ENCODE measurements at regions not wholly inside any gene's neighbourhood (a gene's known extent, or its start where the extent isn't known, plus 50 kb on each side); places are given as distances from the start of the nearest gene placed in this dataset.

GRCh38 chr18:6575908-6576307 lies 153.6 kb upstream of the ARHGAP28 start:
- H3K9ac ChIP-seq (ENCODE audit: low read length): no peak overlapping the region
- TF ChIP-seq EZH2 (IDR thresholded peaks at IDR 0.05) (no peak), CTCF (IDR thresholded peaks at IDR 0.05 in 2 of 3, conservative IDR thresholded peaks at IDR 0.05 in 1 of 3; ENCODE audit: borderline replicate concordance in 1 of 3, insufficient read depth in 1 of 3, low read depth in 2 of 3, low read length in 2 of 3) (no peak), CEBPB (IDR thresholded peaks at IDR 0.05; ENCODE audit: low read depth) (no peak), EZH2phosphoT487 (IDR thresholded peaks at IDR 0.05; ENCODE audit: borderline replicate concordance) (no peak), POLR2AphosphoS5 (IDR thresholded peaks at IDR 0.05; ENCODE audit: low read depth, low read length) (no peak), POLR2A (IDR thresholded peaks at IDR 0.05; ENCODE audit: borderline replicate concordance, extremely low read depth, insufficient read depth, insufficient read length) (no peak), FOSL1 (IDR thresholded peaks at IDR 0.05; ENCODE audit: low read depth) (no peak)
- no peaks in the 10 kb centered on the region for H3K9me2 ChIP-seq (ENCODE audit: insufficient read depth)
- H3K79me2 ChIP-seq (ENCODE audit: insufficient read depth, low read length): no peaks in the 10 kb centered on the region
- H4K20me1 ChIP-seq (ENCODE audit: insufficient read depth): no peaks in the 10 kb centered on the region
- H3K9me3 ChIP-seq (ENCODE audit: control insufficient read depth in 1 of 2, insufficient read depth in 1 of 2, low read depth in 1 of 2, low read length in 2 of 2): peaks cover 8 to 19% of the 10 kb centered on the region in 2 experiments; a peak in 2 of 4 replicates
- no peak for DNase-seq (ENCODE audit: low read depth, low spot score)
- H3K27ac ChIP-seq (ENCODE audit: low read depth, low read length): no peak overlapping the region
- no peaks in the 10 kb centered on the region for H3K4me1 ChIP-seq (ENCODE audit: control insufficient read depth in 1 of 2, insufficient read depth in 2 of 2, low read length in 2 of 2)
- ChIA-PET CTCF (no interaction called here), RAD21 (ENCODE audit: low non-redundant PET in 1 of 2, low total read pairs in 2 of 2, uncharacterized antibody in 2 of 2, unreplicated experiment in 2 of 2) (no interaction called here), POLR2A (no interaction called here)
- H3K4me2 ChIP-seq (ENCODE audit: low read length): no peak overlapping the region
- no peak for ATAC-seq
- H3K4me3 ChIP-seq (replicated peaks in 1 of 2; ENCODE audit: low read depth in 1 of 2, low read length in 2 of 2): no peak overlapping the region
- no peaks in the 10 kb centered on the region for H3K36me3 ChIP-seq (ENCODE audit: control insufficient read depth in 1 of 2, insufficient read depth in 2 of 2, low read length in 2 of 2)
- no peak overlapping the region for H2AFZ ChIP-seq (ENCODE audit: low read depth, low read length, poor library complexity, severe bottlenecking)
- intact Hi-C loops (cut with micrococcal nuclease): no loop called here
- H3K27me3 ChIP-seq (ENCODE audit: insufficient read depth, low read length): no peaks in the 10 kb centered on the region
- no TSS peak for BruUV-seq (replicated peaks)

GRCh38 chr18:6576718-6577375 lies 152.7 kb upstream of the ARHGAP28 start:
- Histone ChIP-seq H4K20me1 (ENCODE audit: insufficient read depth) (no peaks in the 10 kb centered on the region), H3K27me3 (ENCODE audit: insufficient read depth, low read length) (no peaks in the 10 kb centered on the region), H3K79me2 (ENCODE audit: insufficient read depth, low read length) (no peaks in the 10 kb centered on the region), H3K4me1 (ENCODE audit: control insufficient read depth in 1 of 2, insufficient read depth in 2 of 2, low read length in 2 of 2) (no peaks in the 10 kb centered on the region), H3K9ac (ENCODE audit: low read length) (no peak overlapping the region), H3K36me3 (ENCODE audit: control insufficient read depth in 1 of 2, insufficient read depth in 2 of 2, low read length in 2 of 2) (no peaks in the 10 kb centered on the region), H3K27ac (ENCODE audit: low read depth, low read length) (no peak overlapping the region), H3K4me3 (replicated peaks in 1 of 2; ENCODE audit: low read depth in 1 of 2, low read length in 2 of 2) (no peak overlapping the region), H3K4me2 (ENCODE audit: low read length) (no peak overlapping the region), H2AFZ (ENCODE audit: low read depth, low read length, poor library complexity, severe bottlenecking) (no peak overlapping the region), H3K9me3 (ENCODE audit: control insufficient read depth in 1 of 2, insufficient read depth in 1 of 2, low read depth in 1 of 2, low read length in 2 of 2) (peaks cover 9 to 20% of the 10 kb centered on the region in 2 experiments; a peak in 2 of 4 replicates), H3K9me2 (ENCODE audit: insufficient read depth) (no peaks in the 10 kb centered on the region)
- intact Hi-C loops (cut with micrococcal nuclease): no loop called here
- DNase-seq (ENCODE audit: low read depth, low spot score): no peak
- BruUV-seq (replicated peaks): no TSS peak
- ChIA-PET POLR2A (no interaction called here), RAD21 (ENCODE audit: low non-redundant PET in 1 of 2, low total read pairs in 2 of 2, uncharacterized antibody in 2 of 2, unreplicated experiment in 2 of 2) (no interaction called here), CTCF (no interaction called here)
- ATAC-seq: no peak
- TF ChIP-seq ATF3 (IDR thresholded peaks at IDR 0.05) (no peak), REST (IDR thresholded peaks at IDR 0.05; ENCODE audit: low read depth) (no peak), CEBPB (IDR thresholded peaks at IDR 0.05; ENCODE audit: low read depth) (no peak), EZH2 (IDR thresholded peaks at IDR 0.05) (no peak), POLR2A (IDR thresholded peaks at IDR 0.05; ENCODE audit: borderline replicate concordance, extremely low read depth, insufficient read depth, insufficient read length) (no peak), POLR2AphosphoS5 (IDR thresholded peaks at IDR 0.05; ENCODE audit: low read depth, low read length) (no peak), CBX3 (IDR thresholded peaks at IDR 0.05; ENCODE audit: low read depth) (no peak), ELF1 (IDR thresholded peaks at IDR 0.05; ENCODE audit: borderline replicate concordance, low read depth) (no peak), MAX (IDR thresholded peaks at IDR 0.05) (no peak), SRF (IDR thresholded peaks at IDR 0.05; ENCODE audit: low read depth) (no peak), YY1 (IDR thresholded peaks at IDR 0.05; ENCODE audit: extremely low read depth, insufficient replicate concordance, low read depth, low read length) (no peak), EZH2phosphoT487 (IDR thresholded peaks at IDR 0.05; ENCODE audit: borderline replicate concordance) (no peak), JUND (IDR thresholded peaks at IDR 0.05) (no peak)
